ENCODE measurements at regions not wholly inside any gene's neighbourhood (a gene's known extent, or its start where the extent isn't known, plus 50 kb on each side); places are given as distances from the start of the nearest gene placed in this dataset.

DNA sequence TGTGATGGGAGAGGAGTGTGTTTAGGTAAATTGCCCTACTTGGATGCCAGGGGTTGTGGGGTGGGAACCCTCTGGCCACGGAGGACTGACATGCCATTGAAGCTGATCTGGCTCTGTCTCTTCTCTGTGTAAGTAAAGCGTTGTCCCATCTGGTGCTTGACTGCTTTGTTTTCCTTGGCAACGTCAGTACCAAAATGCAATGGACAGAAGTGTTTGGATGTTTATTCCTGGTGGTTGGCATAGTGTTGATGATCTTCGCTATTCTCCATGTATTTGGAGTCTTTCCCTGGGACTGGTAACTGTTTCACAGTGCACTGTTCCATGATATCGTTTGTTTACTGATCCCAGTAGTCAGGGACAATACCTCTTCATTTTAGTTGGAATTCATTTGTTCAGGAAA lies 130.5 kb upstream of the MCTP2 start:
- peaks cover 48% of the 10 kb centered on the region for H3K27me3 ChIP-seq (ENCODE audit: insufficient read depth, low read depth, severe bottlenecking)
- H3K9me3 ChIP-seq (ENCODE audit: severe bottlenecking): no peaks in the 10 kb centered on the region
- H3K4me3 ChIP-seq (ENCODE audit: low read depth, low read length): no peak overlapping the region
- no peak for DNase-seq
- no peak overlapping the region for H3K27ac ChIP-seq
- TF ChIP-seq, protein P1, sequence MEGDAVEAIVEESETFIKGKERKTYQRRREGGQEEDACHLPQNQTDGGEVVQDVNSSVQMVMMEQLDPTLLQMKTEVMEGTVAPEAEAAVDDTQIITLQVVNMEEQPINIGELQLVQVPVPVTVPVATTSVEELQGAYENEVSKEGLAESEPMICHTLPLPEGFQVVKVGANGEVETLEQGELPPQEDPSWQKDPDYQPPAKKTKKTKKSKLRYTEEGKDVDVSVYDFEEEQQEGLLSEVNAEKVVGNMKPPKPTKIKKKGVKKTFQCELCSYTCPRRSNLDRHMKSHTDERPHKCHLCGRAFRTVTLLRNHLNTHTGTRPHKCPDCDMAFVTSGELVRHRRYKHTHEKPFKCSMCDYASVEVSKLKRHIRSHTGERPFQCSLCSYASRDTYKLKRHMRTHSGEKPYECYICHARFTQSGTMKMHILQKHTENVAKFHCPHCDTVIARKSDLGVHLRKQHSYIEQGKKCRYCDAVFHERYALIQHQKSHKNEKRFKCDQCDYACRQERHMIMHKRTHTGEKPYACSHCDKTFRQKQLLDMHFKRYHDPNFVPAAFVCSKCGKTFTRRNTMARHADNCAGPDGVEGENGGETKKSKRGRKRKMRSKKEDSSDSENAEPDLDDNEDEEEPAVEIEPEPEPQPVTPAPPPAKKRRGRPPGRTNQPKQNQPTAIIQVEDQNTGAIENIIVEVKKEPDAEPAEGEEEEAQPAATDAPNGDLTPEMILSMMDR (IDR thresholded peaks at IDR 0.05; ENCODE audit: low read depth, low read length): no peak
- H3K36me3 ChIP-seq: no peaks in the 10 kb centered on the region

DNA sequence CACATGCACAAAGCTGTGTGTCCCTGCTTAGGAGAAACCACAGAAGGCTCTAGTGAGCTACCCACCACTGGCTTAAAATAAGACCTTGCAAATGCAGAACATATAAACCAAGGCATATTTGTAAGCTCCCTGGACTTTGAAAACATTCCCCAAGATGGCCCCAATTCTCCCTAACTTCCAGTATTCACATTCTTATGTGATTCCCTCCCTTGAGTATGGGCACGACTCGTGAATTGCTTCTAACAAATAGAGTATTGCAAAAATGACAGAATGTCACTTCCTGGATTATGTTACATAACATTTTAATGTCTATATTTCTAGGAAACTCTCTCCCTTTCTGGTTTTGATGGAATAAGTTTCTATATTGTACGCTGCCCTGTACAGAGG lies 131.8 kb upstream of the MCTP2 start:
- no peaks in the 10 kb centered on the region for H3K9me3 ChIP-seq (ENCODE audit: severe bottlenecking)
- no peaks in the 10 kb centered on the region for H3K36me3 ChIP-seq
- TF ChIP-seq, protein P1 (IDR thresholded peaks at IDR 0.05; ENCODE audit: low read depth, low read length): no peak
- DNase-seq: no peak
- no peak overlapping the region for H3K27ac ChIP-seq
- H3K4me3 ChIP-seq (ENCODE audit: low read depth, low read length): no peak overlapping the region
- H3K27me3 ChIP-seq (ENCODE audit: insufficient read depth, low read depth, severe bottlenecking): peaks cover 55% of the 10 kb centered on the region

DNA sequence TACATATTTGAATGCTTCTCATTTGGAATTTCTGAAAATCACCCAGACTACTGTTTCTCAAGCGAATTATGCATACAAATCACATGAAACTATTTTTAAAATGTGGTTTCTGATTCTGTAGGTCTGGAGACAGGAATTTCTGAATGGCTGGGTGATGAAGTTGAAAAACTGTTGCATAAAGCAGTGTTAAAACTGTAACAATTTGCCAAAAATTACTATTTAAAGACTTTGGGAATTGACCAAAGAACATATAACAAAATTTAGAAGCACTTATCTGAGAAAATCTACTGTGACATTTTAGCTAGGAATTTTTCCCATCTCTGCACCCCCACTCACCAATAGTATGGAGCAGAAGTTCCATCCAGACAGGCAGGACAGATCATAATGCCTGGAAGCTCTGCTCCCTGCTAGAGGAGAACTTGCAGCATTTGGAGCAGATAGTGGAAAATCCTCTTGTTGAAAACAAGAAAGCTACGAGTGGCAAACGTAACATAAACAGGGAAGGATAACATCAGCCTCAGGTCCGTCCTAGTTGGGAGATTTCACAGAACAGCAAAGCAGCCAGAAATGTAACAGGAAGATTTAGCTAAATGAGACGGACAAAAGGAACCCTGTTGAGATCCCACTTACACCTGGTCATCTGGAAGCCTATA lies 132.3 kb upstream of the MCTP2 start:
- DNase-seq: no peak

DNA sequence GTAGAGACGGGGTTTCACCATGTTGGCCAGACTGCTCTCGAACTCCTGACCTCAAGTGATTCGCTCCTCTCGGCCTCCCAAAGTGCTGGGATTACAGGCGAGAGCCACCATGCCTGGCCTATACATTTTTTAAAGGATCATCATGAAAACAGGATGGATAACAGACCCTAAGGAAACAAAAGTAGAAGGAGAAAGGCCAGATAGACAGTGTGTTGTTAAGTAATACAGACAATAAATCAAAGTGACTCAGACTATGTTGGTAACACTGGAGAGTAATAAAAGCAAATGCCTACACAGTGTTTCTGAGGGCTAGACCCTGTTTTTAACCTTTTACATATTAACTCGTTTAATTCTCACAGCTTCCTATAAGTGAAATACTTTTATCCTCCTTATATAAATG lies 133.8 kb upstream of the MCTP2 start:
- Histone ChIP-seq H3K9me3 (ENCODE audit: severe bottlenecking) (no peaks in the 10 kb centered on the region), H3K27me3 (ENCODE audit: insufficient read depth, low read depth, severe bottlenecking) (peaks cover 51% of the 10 kb centered on the region), H3K27ac (no peak overlapping the region), H3K4me3 (ENCODE audit: low read depth, low read length) (no peak overlapping the region), H3K36me3 (no peaks in the 10 kb centered on the region)
- DNase-seq: no peak
- TF ChIP-seq, protein P1 (IDR thresholded peaks at IDR 0.05; ENCODE audit: low read depth, low read length): no peak

More for the DNA sequence above, 132.3 kb upstream of the MCTP2 start:
- Histone ChIP-seq H3K36me3 (no peaks in the 10 kb centered on the region), H3K27me3 (ENCODE audit: insufficient read depth, low read depth, severe bottlenecking) (peaks cover 56% of the 10 kb centered on the region), H3K4me3 (ENCODE audit: low read depth, low read length) (no peak overlapping the region), H3K9me3 (ENCODE audit: severe bottlenecking) (no peaks in the 10 kb centered on the region), H3K27ac (no peak overlapping the region)
- TF ChIP-seq, protein P1 (IDR thresholded peaks at IDR 0.05; ENCODE audit: low read depth, low read length): no peak

DNA sequence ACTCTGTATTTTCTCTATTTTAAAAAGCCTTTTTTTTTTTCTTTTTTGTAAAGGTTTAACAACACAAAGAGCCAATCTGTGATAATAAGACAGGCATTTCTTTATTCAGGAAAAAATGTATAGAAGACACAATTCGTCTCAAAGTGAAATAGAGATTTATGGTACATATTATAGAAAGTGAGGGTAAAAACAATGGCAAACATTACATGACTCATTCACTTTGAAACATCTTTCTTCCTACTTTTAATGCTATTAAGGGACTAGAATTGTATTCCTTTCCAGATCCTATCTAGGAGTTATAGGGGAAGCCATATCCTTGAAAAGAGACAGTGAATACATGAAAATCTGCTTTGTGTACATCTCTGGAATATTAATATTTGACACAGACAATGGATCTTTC lies 137.1 kb upstream of the MCTP2 start:
- Histone ChIP-seq H3K27me3 (ENCODE audit: insufficient read depth, low read depth, severe bottlenecking) (peaks cover 55% of the 10 kb centered on the region), H3K9me3 (ENCODE audit: severe bottlenecking) (no peaks in the 10 kb centered on the region), H3K4me3 (ENCODE audit: low read depth, low read length) (no peak overlapping the region), H3K36me3 (no peaks in the 10 kb centered on the region), H3K27ac (no peak overlapping the region)
- DNase-seq: no peak
- TF ChIP-seq, protein P1 (IDR thresholded peaks at IDR 0.05; ENCODE audit: low read depth, low read length): no peak

DNA sequence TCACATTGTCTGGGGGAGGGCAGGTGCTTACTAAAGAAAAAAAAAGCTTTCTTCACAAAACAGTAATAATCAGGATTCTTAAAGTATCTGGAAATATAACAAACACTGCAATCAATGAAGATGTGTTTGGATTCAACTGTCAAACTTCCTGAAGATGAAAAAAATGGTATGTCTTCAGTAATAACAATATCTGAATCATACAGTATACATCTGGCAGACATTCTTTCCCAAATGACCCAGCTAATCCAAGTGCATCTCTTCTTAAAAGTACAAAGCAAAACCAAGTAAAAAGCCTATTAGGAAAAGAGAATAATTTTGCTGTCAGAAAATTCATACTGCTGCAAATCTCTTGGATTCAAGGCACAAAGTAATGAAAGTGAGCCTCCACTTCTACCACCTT lies 145.0 kb upstream of the MCTP2 start:
- Histone ChIP-seq H3K27me3 (ENCODE audit: insufficient read depth, low read depth, severe bottlenecking) (peaks cover 64% of the 10 kb centered on the region), H3K9me3 (ENCODE audit: severe bottlenecking) (no peaks in the 10 kb centered on the region), H3K27ac (no peak overlapping the region), H3K36me3 (no peaks in the 10 kb centered on the region), H3K4me3 (ENCODE audit: low read depth, low read length) (no peak overlapping the region)
- DNase-seq: no peak
- TF ChIP-seq, protein P1 (IDR thresholded peaks at IDR 0.05; ENCODE audit: low read depth, low read length): no peak
